Kidney capillary endothelial cell (primary cell): ENCODE measurements at regions not wholly inside any gene's neighbourhood (a gene's known extent, or its start where the extent isn't known, plus 50 kb on each side); places are given as distances from the start of the nearest gene placed in this dataset.
"Not testable (repeated sequence)": the region's sequence is repeated elsewhere in the genome, so short reads cannot be mapped to it uniquely, and the experiment has no call there.

ENCODE experiments used
- DNase-seq: peaks from one replicate; pipeline ENCODE4 v3.0.0-alpha.2; 2018; ENCODE audit warnings: low spot score

DNA sequence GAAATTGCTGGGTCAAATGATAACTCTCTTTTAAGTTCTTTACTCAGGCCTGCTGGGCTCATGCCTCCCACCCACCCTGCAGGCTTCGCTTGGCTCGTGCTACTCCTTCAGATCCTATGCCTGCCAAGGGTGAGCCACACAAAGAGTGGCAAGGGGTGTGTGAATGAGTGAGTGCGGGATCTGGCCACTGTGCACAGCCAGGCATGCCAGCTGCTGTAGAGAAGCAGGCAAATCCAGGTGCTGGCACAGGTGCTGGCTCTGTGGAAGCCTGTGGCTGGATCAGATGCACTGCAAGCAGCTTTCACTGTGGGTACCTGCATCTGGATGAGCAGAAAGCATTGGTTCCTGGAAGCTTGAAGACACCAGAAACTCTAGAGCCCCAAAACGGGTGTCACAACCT lies 1055.7 kb upstream of the EPHA6 start:
- no peak for DNase-seq

DNA sequence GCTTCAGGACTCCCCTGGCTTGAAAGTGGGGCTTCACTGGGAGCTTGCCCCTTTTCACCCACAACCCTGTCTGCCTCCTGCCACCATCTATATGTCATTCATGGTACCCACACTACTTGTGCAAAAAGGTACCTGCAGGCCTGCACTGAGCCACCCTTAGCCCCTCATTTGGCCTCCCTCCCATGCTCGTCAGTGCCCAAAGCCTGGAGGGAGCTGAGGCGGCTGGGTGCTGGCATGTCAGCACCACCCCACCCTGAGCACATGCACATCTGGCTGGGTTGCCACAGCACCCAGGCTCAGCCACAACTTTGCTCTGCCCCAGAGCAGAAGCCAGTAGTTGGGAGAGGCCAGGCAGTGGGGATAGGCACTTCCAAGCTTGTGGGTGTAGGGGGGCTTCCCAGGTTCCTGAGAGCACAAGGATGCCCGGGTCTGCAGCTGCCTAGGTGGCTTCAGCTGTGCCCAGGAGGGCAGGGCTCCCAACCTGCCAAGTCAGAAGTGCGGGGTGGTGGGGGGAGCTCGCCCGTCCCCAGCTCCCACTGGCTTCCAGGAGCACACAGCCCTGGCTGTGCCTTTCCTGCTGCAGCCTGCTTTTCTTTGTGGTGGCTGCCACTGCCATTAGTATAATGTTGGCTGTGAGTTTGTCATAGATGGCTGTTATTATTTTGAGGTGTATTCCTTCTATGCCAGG lies 1054.6 kb upstream of the EPHA6 start:
- no peak for DNase-seq

DNA sequence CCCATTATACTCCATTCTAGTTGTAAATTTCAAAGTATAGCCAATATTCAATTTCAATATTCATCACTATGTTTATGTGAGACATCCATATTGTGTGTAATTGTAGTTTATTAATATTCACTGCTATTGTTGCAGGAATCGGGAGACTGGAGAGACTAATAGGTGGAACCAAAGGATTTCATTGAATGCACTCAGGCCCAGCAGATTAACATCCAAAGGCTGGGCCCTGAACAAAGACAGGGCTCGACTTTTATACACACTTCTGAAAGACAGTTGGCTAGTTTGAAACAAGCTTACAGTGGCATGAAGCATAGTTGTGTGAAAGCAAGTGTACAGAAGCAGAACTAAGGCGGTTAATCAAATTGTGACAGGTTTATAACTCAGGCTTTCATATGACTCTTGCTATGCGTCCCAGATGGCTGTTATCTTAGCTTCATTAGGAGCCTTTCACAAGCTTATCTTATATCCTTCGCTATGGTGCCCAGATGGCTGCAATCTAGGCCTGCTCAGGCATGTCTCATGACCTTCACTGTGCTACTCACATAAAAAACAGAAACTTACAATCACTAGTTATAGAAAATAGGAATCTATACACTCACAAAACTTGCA lies 1038.8 kb upstream of the EPHA6 start:
- no peak for DNase-seq

DNA sequence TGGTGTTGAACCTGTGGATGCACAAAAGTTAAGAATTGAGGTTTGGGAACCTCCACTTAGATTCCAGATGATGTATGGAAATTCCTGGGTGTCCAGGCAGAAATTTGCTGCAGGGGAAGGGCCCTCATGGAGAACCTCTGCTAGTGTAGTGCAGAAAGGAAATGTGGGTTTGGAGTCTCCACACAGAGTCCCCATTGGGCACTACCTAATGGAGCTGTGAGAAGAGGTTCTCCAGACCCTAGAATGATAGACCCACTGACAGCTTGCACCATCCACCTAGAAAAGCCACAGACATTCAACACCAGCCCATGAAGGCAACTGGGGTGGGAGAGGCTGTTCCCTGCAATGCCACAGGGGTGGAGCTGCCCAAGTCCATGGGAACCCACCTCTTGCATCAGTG lies 1032.8 kb upstream of the EPHA6 start:
- DNase-seq = no peak

DNA sequence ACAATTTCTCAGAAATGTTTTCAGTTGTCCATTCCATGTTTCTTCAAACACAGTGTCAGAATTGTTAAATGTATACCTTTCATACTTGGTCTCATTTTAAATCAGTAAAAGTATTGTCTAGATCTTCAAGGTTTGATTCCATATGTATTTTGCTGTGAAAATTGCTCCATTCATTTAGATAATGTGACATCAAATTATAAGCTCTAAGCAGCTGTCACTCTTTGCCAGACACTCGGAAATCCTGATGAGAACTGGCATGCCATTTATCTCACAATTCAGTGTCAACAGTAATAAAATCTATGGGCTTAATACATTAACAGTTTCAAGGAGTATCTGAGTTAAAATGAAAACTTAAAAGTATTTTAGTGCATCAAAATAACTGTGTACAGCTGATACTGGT lies 1025.3 kb upstream of the EPHA6 start:
- DNase-seq = no peak

DNA sequence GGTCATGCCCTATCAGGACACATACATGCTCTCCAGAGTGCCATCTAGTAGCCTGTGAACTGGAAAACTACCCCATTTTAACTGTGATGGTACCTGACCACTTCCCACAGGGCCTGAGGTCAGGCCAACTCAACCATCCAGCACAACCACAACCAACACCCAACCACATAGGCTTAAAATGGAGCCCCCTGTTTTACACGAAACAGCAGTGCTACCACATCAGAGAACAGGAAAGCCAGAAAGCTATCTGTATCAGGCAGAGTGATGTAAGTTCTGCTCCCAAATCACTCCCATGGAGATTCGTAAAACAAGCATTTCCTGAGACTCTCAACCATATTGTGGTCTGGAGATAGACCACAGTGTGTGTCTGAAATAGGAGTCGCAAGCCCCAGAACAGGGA lies 1017.3 kb upstream of the EPHA6 start:
- DNase-seq = no peak

DNA sequence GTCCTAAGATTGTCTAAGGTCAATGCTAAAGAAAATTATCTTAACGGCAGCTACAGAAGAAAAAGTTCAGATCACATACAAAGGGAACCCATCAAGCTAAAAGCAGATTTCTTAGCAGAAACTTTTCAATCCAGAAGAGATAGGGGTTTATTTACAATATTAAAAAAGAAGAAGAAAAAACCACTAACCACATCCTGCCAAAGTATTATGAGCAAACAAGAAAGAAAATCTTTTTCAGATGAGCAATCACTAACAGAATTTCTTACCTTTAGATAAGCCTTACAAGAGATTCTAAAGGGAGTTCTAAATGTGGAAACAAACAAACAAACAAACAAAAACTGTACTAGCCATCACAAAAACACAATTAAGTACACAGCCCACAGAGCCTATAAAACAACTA lies 1015.8 kb upstream of the EPHA6 start:
- no peak for DNase-seq

DNA sequence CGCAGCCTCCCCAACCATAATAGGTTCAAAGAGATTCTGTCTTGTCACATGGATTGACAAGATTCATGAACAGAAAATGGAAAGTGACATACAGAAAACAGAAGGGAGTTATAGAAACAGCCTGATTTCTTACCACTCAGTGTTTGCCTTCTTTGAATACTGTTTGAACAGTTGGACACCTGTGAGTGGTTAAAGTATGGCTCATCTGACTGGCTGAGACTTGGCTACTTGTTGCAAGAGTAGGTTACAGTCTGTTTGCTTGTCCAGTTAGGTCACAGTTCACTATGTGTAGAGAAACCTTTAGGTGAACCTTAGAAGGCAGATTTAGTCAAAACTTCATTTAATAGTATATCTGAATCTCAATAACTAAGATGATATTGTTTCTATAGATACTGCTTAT lies 1003.9 kb upstream of the EPHA6 start:
- DNase-seq = no peak

DNA sequence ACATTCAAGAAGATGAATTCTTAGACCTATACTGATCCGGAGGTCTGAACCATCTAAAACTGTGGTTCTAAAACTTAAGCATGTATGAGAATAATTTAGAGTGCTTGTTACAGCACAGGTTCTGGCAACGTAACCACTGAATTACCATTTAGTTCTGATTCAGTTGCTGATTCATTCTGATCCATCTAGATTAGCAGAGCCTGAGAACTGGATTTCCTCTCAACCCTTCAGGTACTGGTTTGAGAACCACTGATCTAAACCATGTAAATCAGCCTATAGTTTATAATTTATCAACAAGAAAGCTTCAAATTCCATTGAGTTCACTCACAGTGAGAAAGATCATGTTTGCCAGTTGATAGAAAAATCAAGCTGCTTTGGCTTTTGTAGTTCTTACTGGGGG lies 1001.1 kb upstream of the EPHA6 start:
- no peak for DNase-seq

DNA sequence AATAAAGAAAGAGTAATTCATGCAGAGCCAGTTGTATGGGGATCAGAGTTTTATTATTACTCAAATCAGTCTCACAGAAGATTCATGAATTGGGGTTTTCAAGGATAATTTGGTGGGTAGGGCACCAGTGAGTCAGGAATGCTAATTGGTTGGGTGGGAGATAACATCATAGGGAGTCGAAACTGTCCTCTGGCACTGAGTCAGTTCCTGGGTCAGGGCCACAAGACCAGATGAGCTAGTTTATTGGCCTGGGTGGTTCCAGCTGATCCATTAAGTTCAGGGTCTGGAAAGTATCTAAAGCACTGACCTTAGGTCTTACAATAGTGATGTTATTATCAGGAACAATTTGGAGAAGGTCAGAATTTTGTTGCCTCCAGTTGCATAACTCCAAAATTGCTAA lies 998.6 kb upstream of the EPHA6 start:
- DNase-seq = no peak

DNA sequence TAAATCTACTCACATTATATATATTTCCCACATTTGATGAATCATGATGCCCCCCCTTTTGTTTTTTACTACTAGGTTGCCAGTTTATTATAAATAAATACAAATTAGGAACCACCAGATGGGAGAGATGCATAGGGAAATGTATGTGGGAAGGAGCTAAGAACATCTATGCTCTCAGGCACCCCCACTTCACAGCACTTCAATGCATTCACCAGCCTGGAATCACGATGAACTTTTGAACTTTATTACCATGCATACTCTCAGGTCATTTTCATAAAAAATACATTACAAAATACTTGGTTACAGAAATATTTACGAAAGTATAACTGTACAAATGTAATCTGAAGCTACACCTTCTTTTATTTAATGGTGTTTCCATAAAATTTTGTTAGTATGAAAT lies 988.0 kb upstream of the EPHA6 start:
- DNase-seq = no peak

DNA sequence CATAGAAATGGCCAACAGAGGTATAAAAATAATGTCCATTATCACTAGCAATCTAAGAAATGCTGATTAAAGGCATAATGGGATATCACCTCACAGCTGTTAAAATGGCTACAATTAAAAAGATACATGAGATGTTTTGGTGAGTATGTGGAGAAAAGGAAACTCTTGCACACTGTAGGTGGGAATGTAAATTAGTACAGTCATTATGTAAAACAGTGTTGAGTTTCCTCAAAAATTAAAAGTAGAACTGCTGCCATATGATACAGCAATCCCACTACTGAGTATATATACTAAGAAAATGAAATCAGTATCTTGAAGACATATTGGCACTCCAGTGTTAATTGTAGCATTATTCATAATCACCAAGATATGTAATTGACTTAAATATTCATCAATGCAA lies 982.2 kb upstream of the EPHA6 start:
- no peak for DNase-seq

DNA sequence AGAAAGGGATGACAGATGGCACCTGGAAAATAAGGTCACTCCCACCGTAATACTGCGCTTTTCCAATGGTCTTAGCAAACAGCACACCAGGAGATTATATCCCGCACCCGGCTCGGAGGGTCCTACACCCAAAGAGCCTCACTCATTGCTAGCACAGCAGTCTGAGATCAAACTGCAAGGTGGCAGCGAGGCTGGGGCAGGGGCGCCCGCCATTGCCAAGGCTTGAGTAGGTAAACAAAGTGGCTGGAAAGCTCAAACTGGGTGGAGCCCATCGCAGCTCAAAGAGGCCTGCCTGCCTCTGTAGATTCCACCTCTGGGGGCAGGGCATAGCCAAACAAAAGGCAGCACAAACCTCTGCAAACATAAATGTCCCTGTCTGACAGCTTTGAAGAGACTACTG lies 953.8 kb upstream of the EPHA6 start:
- not testable (repeated sequence) for DNase-seq

DNA sequence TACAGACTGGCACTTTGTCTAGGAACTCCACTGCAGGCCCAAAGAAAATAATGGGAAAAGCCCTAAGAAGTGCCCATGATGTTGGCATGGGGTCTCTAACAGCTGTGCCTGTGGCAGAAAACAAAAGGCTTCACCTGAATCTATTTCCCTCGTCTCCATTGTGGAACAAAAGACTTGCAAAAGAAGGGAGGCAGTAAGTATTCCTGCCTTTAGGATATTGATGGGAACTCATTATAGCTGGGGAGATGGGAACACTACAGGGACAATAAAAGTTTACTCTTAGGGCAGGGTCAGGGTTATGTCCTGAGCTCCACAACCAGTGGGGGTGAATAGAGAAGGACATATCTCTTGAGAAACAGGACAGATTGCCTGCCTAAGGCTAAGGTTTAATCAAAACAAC lies 930.6 kb upstream of the EPHA6 start:
- no peak for DNase-seq

DNA sequence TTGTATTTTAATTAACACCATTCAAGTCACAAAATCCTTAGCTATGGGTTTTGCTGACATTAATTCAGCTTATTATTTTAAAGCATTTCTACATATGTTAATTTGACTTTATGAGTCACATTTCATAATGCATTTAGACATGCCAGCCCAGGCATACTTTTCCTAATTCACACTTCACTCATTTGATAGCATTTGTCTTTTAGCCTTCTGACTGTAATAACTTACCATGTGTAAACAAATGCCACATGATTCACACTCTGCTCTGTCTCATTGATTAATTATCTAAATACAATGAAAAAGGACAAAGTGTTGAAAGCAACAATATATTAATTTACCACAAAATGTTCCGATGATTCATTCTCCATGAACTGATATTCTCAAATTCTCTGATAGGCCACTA lies 927.8 kb upstream of the EPHA6 start:
- DNase-seq = no peak

DNA sequence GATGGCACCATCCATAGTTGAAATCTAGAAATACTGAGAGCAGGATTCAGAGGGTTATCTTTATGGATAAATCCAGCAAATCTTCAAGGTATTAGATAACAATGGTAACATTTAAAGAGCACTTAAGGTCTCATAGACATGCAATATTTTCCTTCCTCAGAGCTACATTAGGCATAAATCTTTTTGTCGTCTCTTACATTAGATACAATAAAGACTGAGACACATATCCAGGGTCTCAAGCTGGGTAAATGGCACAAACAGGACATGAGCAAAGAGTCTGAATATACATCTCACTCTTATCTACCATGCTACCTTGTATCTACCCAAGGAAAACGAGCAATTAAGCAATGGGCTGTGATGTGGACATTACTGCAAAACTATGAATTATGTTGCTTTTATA lies 927.3 kb upstream of the EPHA6 start:
- no peak for DNase-seq

DNA sequence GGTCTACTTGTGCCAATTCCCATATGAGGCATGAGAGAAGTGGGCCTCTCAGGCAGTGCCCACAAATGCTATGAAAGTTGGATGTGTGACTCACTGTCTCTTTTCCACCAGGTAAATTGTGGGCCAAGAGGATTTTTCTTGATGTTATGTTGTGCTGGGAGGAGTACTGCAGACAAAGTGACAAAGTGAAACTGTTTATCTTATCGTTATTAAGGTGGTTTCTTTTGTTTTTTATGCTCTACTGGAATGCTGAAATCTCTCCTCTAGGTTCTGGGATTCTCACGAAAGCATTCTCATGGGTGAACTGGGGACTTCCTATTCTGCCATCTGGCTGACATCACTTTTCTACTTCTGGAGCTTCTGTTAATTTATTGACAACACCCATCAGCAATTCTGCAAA lies 919.6 kb upstream of the EPHA6 start:
- DNase-seq = no peak

DNA sequence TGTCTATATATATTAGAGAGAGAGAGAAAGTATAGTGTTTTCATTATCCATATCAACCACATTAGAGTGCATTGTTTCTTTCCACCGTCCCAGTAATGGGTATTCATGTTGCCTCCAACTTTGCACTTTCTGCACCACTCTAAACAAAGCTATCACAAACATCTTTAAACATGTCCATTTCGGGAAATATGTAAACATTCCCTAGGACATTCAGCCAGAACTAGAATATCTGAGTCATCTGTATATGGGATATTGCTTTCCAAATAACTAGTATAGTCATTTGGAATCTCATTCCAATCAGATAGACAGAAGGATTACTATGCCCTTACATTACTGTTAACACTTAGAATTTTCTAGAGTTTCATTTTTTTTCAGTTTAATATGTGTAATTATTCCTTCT lies 914.9 kb upstream of the EPHA6 start:
- DNase-seq = no peak

DNA sequence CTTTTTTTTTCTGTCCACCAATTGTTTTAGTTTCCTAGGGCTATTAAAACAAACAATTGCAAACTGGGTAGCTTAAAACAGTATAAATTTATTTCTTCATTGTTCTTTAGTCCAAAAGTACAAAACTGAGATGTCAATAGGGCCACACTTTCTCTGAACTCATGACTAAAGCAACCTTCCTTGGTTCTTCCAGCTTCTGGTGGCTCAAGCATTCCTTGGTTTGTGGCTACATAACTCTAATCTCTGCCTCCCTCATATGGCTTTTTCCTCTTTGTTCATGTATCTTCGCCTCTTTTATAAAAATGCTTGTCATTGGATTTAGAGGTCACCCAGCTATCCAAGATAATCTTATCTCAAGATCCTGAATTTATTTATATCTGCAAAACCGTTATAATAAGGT lies 914.5 kb upstream of the EPHA6 start:
- DNase-seq = no peak

DNA sequence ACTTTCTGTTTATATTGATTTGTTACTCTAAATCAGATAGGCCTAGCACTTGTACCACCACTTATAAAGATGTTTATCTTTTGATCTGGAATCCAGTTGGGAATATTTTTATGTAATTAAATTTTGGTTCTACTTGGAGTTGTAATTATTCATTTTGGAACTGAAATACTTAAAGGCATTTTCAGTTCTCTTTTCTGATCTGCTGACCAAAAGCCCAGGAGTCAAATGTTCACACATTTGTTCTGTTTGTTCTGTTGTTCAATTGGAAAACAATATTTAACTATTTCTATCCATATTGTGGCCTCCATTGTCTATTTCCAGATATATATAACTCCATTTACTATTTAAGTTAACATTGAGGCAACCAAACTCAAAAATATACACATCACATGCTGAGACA lies 912.4 kb upstream of the EPHA6 start:
- DNase-seq = no peak

DNA sequence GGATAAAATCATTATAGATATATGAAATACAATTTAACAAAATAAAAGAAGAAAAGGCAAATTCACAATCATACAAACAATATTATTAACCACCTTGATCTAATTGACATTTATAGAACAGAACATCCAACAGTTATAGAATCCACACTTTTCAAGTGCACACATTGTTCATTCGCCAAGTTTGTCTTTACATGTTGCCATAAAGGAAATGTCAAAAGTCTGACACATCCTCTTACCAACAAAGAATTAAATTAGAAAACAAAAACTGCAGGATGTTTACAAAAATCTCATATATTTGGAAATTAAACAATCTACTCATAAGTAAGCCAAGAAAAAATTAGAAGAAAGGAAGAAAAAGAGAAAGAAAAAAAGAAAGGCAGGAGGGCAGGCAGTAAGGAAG lies 909.2 kb upstream of the EPHA6 start:
- DNase-seq = peak; percentile 49

DNA sequence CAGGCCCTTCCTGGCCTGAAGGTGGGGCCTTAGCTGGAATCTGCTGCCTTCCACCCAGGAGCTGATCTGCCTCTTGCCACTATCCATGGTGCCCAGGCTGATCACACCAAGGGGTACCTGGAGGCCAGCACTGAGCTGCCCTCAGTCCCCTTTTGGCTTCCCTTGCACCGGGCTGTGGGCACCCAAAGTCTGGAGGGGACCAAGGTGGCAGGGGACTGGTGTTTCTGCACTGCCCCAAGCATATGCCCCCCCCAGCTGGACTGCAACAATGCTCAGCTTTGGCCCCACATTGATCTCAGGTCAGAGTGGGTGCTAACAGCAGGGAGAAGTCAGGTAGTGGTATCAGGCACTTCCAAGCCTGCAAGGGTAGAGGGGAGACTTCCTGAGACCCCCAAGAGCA lies 902.6 kb upstream of the EPHA6 start:
- DNase-seq = no peak

DNA sequence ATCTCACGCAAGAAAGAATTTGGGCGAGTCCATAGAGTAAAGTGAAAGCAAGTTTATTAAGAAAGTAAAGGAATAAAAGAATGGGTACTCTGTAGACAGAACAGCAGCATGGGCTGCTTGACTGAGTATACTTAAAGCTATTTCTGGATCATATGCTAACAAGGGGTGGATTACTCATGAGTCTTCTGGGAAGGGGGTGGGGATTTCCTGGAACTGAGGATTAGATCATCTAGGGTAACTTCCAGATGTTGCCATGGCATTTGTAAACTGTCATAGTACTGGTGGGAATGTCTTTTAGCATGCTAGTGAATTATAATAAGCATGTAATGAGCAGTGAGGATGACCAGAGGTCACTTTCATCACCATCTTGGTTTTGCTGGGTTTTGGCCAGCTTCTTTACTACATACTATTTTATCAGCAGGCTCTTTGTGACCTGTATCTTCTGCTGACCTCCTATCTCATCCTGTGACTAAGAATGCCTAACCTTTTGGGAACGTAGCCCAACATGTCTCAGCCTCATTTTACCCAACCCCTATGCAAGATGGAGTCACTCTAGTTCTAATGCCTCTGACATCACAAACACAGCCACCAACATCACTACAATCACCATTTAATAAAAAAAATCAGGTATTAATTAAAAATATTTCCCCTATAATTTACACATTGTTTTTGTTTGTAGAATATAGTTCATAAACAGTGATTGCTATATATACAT lies 890.7 kb upstream of the EPHA6 start:
- DNase-seq = peak; percentile 95
